ENCODE measurements at regions not wholly inside any gene's neighbourhood (a gene's known extent, or its start where the extent isn't known, plus 50 kb on each side); places are given as distances from the start of the nearest gene placed in this dataset.
"Not testable (repeated sequence)": the region's sequence is repeated elsewhere in the genome, so short reads cannot be mapped to it uniquely, and the experiment has no call there.

DNA sequence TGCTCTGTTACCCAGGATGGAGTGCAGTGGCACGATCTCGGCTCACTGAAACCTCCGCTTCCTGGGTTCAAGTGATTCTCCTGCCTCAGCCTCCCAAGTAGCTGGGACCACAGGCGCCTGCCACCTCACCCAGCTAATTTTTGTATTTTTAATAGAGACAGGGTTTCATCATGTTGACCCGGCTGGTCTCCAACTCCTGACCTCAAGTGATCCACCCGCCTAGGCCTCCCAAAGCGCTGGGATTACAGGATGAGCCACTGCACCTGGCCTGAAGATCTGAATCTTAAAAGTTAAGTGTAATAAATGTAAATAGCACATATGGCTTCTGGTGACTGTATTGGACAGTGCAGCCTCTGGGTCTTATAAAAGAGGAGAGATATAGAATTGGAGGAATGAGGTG lies 74.2 kb upstream of the NOX3 start:
- H3K4me3 ChIP-seq (ENCODE audit: low read length in 2 of 2); H3K27ac ChIP-seq (ENCODE audit: low read depth in 1 of 2, low read length in 1 of 2); H3K36me3 ChIP-seq (ENCODE audit: control insufficient read depth in 2 of 2, insufficient read depth in 2 of 2, low read length in 1 of 2); H3K9me3 ChIP-seq (ENCODE audit: control insufficient read depth in 2 of 2, insufficient read depth in 1 of 2, low read length in 1 of 2); H3K4me1 ChIP-seq (ENCODE audit: control insufficient read depth in 2 of 2, insufficient read depth in 2 of 2, low read length in 2 of 2); DNase-seq (ENCODE audit: low read depth in 6 of 9, low spot score in 9 of 9); H3K27me3 ChIP-seq (ENCODE audit: control insufficient read depth in 2 of 2, insufficient read depth in 1 of 2, low read length in 1 of 2): not testable (repeated sequence)
- 98% methylated on average over 7 of the region's 7 CpGs for WGBS

DNA sequence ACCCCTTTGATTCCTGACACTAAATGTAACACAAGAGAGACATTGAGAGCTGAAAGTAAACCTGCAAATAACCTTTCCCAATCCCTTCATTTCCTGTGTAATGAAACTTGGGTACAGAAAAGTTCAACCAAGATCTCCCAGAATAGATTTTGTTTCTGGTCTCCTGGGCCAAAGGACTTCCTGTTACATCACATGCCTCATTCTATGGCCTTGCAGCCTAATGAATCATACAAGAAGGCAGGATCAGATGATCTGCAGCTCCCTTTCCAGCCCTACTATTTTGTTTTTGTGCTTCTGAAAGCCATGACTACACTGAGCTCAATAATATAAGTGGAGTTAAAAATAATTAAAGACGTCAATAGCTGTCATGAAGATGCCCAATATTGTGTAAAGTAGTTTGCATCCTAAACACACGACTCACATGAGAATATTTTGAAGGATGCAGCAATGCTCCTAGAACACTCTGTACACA lies 73.4 kb upstream of the NOX3 start:
- Histone ChIP-seq H3K9me3 (ENCODE audit: control insufficient read depth in 2 of 2, insufficient read depth in 1 of 2, low read length in 1 of 2) (no peaks in the 10 kb centered on the region), H3K4me3 (ENCODE audit: low read length in 2 of 2) (no peak overlapping the region), H3K27me3 (ENCODE audit: control insufficient read depth in 2 of 2, insufficient read depth in 1 of 2, low read length in 1 of 2) (no peaks in the 10 kb centered on the region), H3K36me3 (ENCODE audit: control insufficient read depth in 2 of 2, insufficient read depth in 2 of 2, low read length in 1 of 2) (no peaks in the 10 kb centered on the region), H3K27ac (ENCODE audit: low read depth in 1 of 2, low read length in 1 of 2) (no peak overlapping the region), H3K4me1 (ENCODE audit: control insufficient read depth in 2 of 2, insufficient read depth in 2 of 2, low read length in 2 of 2) (no peaks in the 10 kb centered on the region)
- 91% methylated on average over 2 of the region's 2 CpGs for WGBS
- DNase-seq (ENCODE audit: low read depth in 6 of 9, low spot score in 9 of 9) = peak in 1 of 9 donors; percentile 7

DNA sequence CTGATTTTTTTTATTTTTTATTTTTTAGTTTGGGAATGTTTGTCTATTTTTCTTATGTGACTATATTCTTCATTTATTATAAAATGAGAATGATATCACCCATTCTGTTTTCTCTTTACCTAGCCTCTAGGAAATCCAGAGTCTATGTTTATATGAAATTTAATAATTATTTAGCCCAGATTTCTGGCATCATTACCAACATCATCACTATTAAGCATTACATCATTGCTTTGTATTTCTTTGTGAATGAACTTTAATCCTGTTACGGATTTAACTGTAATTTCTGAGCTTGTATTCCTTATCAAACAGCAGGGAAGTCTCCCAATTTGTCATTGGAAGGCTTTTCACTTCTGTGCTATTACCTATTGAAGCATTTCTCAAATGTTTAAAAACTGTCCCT lies 72.7 kb upstream of the NOX3 start:
- Histone ChIP-seq H3K27me3 (ENCODE audit: control insufficient read depth in 2 of 2, insufficient read depth in 1 of 2, low read length in 1 of 2) (no peaks in the 10 kb centered on the region), H3K9me3 (ENCODE audit: control insufficient read depth in 2 of 2, insufficient read depth in 1 of 2, low read length in 1 of 2) (no peaks in the 10 kb centered on the region), H3K27ac (ENCODE audit: low read depth in 1 of 2, low read length in 1 of 2) (no peak overlapping the region), H3K36me3 (ENCODE audit: control insufficient read depth in 2 of 2, insufficient read depth in 2 of 2, low read length in 1 of 2) (no peaks in the 10 kb centered on the region), H3K4me1 (ENCODE audit: control insufficient read depth in 2 of 2, insufficient read depth in 2 of 2, low read length in 2 of 2) (no peaks in the 10 kb centered on the region), H3K4me3 (ENCODE audit: low read length in 2 of 2) (no peak overlapping the region)
- DNase-seq (ENCODE audit: low read depth in 6 of 9, low spot score in 9 of 9) = no peak
- WGBS = 98% methylated on average over 1 of the region's 1 CpG

- Histone ChIP-seq H3K27me3 (ENCODE audit: control insufficient read depth in 2 of 2, insufficient read depth in 1 of 2, low read length in 1 of 2) (no peaks in the 10 kb centered on the region), H3K9me3 (ENCODE audit: control insufficient read depth in 2 of 2, insufficient read depth in 1 of 2, low read length in 1 of 2) (no peaks in the 10 kb centered on the region), H3K4me1 (ENCODE audit: control insufficient read depth in 2 of 2, insufficient read depth in 2 of 2, low read length in 2 of 2) (no peaks in the 10 kb centered on the region), H3K36me3 (ENCODE audit: control insufficient read depth in 2 of 2, insufficient read depth in 2 of 2, low read length in 1 of 2) (no peaks in the 10 kb centered on the region), H3K4me3 (ENCODE audit: low read length in 2 of 2) (no peak overlapping the region), H3K27ac (ENCODE audit: low read depth in 1 of 2, low read length in 1 of 2) (no peak overlapping the region)
- 97% methylated on average over 3 of the region's 3 CpGs for WGBS
- DNase-seq (ENCODE audit: low read depth in 6 of 9, low spot score in 9 of 9) = no peak
Observed at GRCh38 chr6:155527443-155527842, 71.8 kb upstream of the NOX3 start.

DNA sequence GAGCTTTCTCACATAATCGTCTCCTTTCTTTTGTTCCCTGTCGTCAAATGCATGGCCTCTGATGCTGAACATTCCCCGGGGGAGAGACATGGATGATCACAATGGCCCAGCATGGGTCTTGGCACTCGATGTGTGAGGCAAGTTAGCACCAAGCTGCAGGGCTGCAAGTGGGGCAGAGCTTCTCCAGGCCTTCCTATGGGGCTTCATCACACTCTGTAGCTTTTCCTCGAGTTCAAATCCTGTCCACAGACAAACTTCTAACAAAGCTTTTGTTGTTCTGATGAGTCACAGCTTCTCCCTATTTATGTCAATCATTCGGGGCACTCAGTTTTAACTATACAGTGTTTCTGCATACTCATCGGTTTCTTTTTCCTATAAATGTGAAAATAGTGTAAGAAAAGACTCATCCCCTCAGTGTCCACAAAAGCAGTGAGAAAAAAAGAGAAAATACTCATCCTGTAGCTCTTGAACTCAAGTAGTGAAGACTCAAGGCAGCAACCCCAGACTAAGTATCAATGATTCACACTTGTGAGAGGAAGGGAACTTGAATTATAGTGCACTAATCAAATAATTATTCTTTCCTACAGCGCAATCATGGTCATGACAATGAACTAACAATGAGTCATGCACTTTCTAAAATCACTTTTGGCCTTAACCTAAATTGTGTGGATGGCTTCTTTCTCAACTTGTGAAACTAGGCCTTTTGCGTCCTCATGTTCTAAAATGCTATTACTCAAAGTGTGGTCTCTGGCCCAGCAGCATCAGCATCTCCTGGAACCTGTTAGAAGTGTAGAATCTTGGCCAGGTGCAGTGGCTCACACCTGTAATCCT lies 68.4 kb upstream of the NOX3 start:
- Histone ChIP-seq H3K27me3 (ENCODE audit: control insufficient read depth in 2 of 2, insufficient read depth in 1 of 2, low read length in 1 of 2) (no peaks in the 10 kb centered on the region), H3K4me3 (ENCODE audit: low read length in 2 of 2) (no peak overlapping the region), H3K4me1 (ENCODE audit: control insufficient read depth in 2 of 2, insufficient read depth in 2 of 2, low read length in 2 of 2) (no peaks in the 10 kb centered on the region), H3K9me3 (ENCODE audit: control insufficient read depth in 2 of 2, insufficient read depth in 1 of 2, low read length in 1 of 2) (no peaks in the 10 kb centered on the region), H3K27ac (ENCODE audit: low read depth in 1 of 2, low read length in 1 of 2) (no peak overlapping the region), H3K36me3 (ENCODE audit: control insufficient read depth in 2 of 2, insufficient read depth in 2 of 2, low read length in 1 of 2) (no peaks in the 10 kb centered on the region)
- DNase-seq (ENCODE audit: low read depth in 6 of 9, low spot score in 9 of 9) = no peak
- WGBS = 88% methylated on average over 9 of the region's 9 CpGs

- H3K4me3 ChIP-seq (ENCODE audit: low read length in 2 of 2) = no peak overlapping the region
- no peaks in the 10 kb centered on the region for H3K9me3 ChIP-seq (ENCODE audit: control insufficient read depth in 2 of 2, insufficient read depth in 1 of 2, low read length in 1 of 2)
- no peaks in the 10 kb centered on the region for H3K4me1 ChIP-seq (ENCODE audit: control insufficient read depth in 2 of 2, insufficient read depth in 2 of 2, low read length in 2 of 2)
- no peak for DNase-seq (ENCODE audit: low read depth in 6 of 9, low spot score in 9 of 9)
- H3K27ac ChIP-seq (ENCODE audit: low read depth in 1 of 2, low read length in 1 of 2) = no peak overlapping the region
- no peaks in the 10 kb centered on the region for H3K27me3 ChIP-seq (ENCODE audit: control insufficient read depth in 2 of 2, insufficient read depth in 1 of 2, low read length in 1 of 2)
- no peaks in the 10 kb centered on the region for H3K36me3 ChIP-seq (ENCODE audit: control insufficient read depth in 2 of 2, insufficient read depth in 2 of 2, low read length in 1 of 2)
Observed at GRCh38 chr6:155521719-155522118, 66.1 kb upstream of the NOX3 start.

- no peak overlapping the region for H3K4me3 ChIP-seq (ENCODE audit: low read length in 2 of 2)
- over 99% methylated on average over 2 of the region's 2 CpGs for WGBS
- H3K4me1 ChIP-seq (ENCODE audit: control insufficient read depth in 2 of 2, insufficient read depth in 2 of 2, low read length in 2 of 2) = no peaks in the 10 kb centered on the region
- DNase-seq (ENCODE audit: low read depth in 6 of 9, low spot score in 9 of 9) = no peak
- no peaks in the 10 kb centered on the region for H3K27me3 ChIP-seq (ENCODE audit: control insufficient read depth in 2 of 2, insufficient read depth in 1 of 2, low read length in 1 of 2)
- no peaks in the 10 kb centered on the region for H3K9me3 ChIP-seq (ENCODE audit: control insufficient read depth in 2 of 2, insufficient read depth in 1 of 2, low read length in 1 of 2)
- H3K36me3 ChIP-seq (ENCODE audit: control insufficient read depth in 2 of 2, insufficient read depth in 2 of 2, low read length in 1 of 2) = no peaks in the 10 kb centered on the region
- H3K27ac ChIP-seq (ENCODE audit: low read depth in 1 of 2, low read length in 1 of 2) = no peak overlapping the region
Observed at GRCh38 chr6:155520078-155520477, 64.4 kb upstream of the NOX3 start.

GRCh38 chr6:155519176-155519738 lies 63.6 kb upstream of the NOX3 start:
- H3K36me3 ChIP-seq (ENCODE audit: control insufficient read depth in 2 of 2, insufficient read depth in 2 of 2, low read length in 1 of 2) = no peaks in the 10 kb centered on the region

GRCh38 chr6:155517294-155517693 lies 61.7 kb upstream of the NOX3 start:
- H3K9me3 ChIP-seq (ENCODE audit: control insufficient read depth in 2 of 2, insufficient read depth in 1 of 2, low read length in 1 of 2) = no peaks in the 10 kb centered on the region
- WGBS = 86% methylated on average over 8 of the region's 8 CpGs
- H3K27me3 ChIP-seq (ENCODE audit: control insufficient read depth in 2 of 2, insufficient read depth in 1 of 2, low read length in 1 of 2) = no peaks in the 10 kb centered on the region
- no peak overlapping the region for H3K4me3 ChIP-seq (ENCODE audit: low read length in 2 of 2)
- H3K36me3 ChIP-seq (ENCODE audit: control insufficient read depth in 2 of 2, insufficient read depth in 2 of 2, low read length in 1 of 2) = no peaks in the 10 kb centered on the region
- H3K4me1 ChIP-seq (ENCODE audit: control insufficient read depth in 2 of 2, insufficient read depth in 2 of 2, low read length in 2 of 2) = no peaks in the 10 kb centered on the region
- DNase-seq (ENCODE audit: low read depth in 6 of 9, low spot score in 9 of 9) = no peak
- no peak overlapping the region for H3K27ac ChIP-seq (ENCODE audit: low read depth in 1 of 2, low read length in 1 of 2)

More at GRCh38 chr6:155519176-155519738, 63.6 kb upstream of the NOX3 start:
- Histone ChIP-seq H3K4me3 (ENCODE audit: low read length in 2 of 2) (no peak overlapping the region), H3K4me1 (ENCODE audit: control insufficient read depth in 2 of 2, insufficient read depth in 2 of 2, low read length in 2 of 2) (no peaks in the 10 kb centered on the region), H3K27me3 (ENCODE audit: control insufficient read depth in 2 of 2, insufficient read depth in 1 of 2, low read length in 1 of 2) (no peaks in the 10 kb centered on the region), H3K27ac (ENCODE audit: low read depth in 1 of 2, low read length in 1 of 2) (no peak overlapping the region), H3K9me3 (ENCODE audit: control insufficient read depth in 2 of 2, insufficient read depth in 1 of 2, low read length in 1 of 2) (no peaks in the 10 kb centered on the region)
- no peak for DNase-seq (ENCODE audit: low read depth in 6 of 9, low spot score in 9 of 9)
- 95% methylated on average over 1 of the region's 1 CpG for WGBS
